Prostate gland (tissue), 2 donors: ENCODE measurements at regions not wholly inside any gene's neighbourhood (a gene's known extent, or its start where the extent isn't known, plus 50 kb on each side); places are given as distances from the start of the nearest gene placed in this dataset.

Experiments
- CTCF ChIP-seq, 4 experiments: fragments of 200-600 bp in 2 of 4; fragments of 450-650 bp in 2 of 4; sonication (generic) in 2 of 4; IDR thresholded peaks; 1 replicate in 3 of 4; 2 replicates in 1 of 4; pipeline ENCODE4 v1.5.1; 2016 to 2019; ENCODE audit warnings: antibody characterized with exemption in 4 of 4, mild to moderate bottlenecking in 2 of 4, moderate library complexity in 2 of 4
- POLR2A ChIP-seq: fragments of 450-650 bp; IDR thresholded peaks from one replicate; pipeline ENCODE4 v1.6.1; 2016; ENCODE audit warnings: antibody characterized with exemption, mild to moderate bottlenecking
- POLR2AphosphoS5 ChIP-seq: sonication (generic); formaldehyde crosslinking; IDR thresholded peaks from one replicate; pipeline ENCODE4 v1.6.1; 2017; ENCODE audit warnings: antibody characterized with exemption

GRCh38 chrX:94901849-94902248, 1227.8 kb downstream of the FAM133A start:
- TF ChIP-seq CTCF (IDR thresholded peaks at IDR 0.05) (no peak), POLR2A (no peak), POLR2AphosphoS5 (no peak)
